HG03442 (cell line): ENCODE measurements at regions not wholly inside any gene's neighbourhood (a gene's known extent, or its start where the extent isn't known, plus 50 kb on each side); places are given as distances from the start of the nearest gene placed in this dataset.

Source experiments
- ATAC-seq: cut with Tn5 transposase; IDR thresholded peaks from one replicate; pipeline ENCODE4 v1.9.1; 2021; ENCODE audit warnings: mild to moderate bottlenecking, moderate library complexity; ENCODE audit not compliant: unreplicated experiment

DNA sequence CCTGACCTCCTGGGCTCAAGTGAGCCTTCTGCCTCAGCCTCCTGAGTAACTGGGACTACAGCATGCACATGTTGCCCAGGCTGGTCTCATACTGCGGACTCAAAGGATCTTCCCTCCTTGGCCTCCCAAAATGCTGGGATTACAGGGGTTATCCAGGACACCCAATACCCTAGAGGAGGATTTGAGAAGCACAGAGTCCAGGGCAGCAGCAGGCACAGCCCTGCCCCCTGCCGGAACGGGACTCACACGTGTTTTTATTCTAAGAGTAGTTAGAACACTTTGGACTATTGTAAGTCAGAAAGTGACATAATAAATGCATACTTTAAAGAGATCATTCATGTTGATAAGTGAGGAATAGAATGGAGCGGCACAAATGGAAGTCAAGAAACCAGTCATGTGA is 80.2 kb downstream of the C6orf118 start:
- ATAC-seq, result no peak

DNA sequence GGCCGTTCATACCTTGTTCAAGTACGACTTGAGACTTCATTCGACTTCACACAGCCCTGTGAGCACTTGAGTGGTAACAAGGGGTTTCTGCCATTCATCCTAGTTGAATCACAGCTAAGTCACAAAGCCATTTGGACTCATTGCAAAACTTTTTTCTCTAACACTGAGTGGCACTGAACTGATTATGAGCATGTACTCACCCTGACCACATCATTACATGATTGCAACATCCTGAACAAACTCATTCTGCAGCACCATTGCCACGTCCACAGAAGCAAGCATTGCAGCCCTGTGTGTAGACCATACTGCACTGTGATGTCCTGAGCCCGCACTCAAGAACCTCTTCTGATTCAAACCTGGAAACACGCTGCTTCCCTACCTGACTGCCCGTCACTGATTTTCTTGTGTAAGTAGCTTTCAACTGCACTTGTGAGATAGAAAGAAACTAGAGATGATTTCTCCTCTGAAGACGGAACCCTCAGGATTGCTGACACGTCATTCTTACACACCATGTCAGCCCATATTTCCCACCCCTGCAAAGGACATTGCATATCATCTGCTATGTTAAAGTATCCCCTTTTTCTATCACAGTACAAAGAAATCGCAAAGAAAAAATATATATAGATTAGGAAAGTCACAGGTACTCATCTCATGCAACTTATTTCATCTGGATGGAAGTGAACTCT is 81.6 kb downstream of the C6orf118 start:
- ATAC-seq, result no peak

DNA sequence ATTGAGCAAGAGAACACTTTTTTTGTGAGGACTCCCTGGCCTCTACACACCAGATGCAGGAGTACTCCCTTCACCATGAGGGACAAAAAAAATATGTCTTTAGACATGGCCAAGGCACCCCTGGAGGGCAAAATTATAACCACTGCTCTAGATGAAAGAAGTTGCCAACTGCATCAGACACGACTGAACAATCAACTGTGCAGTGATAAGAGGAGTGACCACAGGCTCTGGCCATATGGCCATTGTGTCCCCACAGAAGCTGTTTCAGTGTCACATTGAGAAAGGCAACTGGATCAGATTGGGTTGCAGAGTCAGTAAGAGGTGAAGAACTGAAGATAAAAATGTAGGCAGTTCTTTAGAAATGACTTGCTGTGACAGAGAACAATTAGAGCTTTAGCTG is 85.7 kb downstream of the C6orf118 start:
- no peak for ATAC-seq

DNA sequence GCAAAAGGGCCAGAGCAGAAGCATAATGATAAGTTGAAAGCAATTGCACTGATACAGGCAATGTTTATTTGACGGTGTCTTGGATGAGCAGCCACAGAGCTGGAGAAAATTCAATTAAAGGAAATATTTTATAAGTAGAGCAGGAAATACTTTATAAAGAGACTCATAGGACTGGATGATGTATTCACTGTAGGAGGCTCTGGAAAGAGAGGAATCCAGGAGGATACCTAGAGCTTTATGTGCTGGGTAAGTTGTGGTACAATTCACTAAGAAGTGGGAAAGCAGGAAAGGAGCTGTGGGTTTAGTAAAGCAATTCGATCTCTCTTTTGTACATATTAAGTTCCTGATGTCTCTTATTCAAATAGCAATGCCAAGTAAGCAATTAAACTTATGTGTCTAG is 86.3 kb downstream of the C6orf118 start:
- ATAC-seq, result no peak

DNA sequence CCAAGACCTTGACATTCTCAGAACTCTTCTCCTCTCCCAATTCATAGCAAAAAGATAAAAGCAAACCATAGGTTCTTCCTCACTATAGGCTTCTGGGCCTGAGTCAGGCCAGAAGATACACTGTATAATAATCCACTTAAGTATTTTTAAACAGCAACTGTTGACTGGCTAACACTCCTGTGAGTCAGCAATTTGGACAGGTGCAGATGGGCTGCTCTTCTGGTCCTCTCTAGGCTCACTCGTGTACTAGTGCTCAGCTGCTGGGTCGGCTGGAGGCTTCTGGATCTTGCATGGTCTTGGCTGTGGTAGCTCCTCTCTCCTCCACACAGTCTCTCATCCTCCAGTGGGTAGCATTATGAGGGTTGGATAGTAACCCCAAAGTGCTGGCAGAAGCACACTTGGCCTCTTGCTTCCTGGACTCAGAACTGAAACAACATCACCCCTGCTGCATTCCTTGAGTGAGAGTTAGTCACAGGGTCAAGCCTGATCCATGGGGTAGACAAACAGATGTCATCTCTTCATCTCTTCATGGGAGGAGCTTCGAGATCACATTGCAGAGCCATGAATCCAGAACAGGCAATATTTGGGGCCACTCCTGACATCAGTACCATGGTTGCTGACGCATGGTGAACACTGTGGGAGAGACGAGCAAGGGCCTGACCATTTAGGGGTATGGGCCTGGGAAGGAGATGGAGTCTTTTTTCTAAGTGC is 86.9 kb downstream of the C6orf118 start:
- ATAC-seq, result no peak

DNA sequence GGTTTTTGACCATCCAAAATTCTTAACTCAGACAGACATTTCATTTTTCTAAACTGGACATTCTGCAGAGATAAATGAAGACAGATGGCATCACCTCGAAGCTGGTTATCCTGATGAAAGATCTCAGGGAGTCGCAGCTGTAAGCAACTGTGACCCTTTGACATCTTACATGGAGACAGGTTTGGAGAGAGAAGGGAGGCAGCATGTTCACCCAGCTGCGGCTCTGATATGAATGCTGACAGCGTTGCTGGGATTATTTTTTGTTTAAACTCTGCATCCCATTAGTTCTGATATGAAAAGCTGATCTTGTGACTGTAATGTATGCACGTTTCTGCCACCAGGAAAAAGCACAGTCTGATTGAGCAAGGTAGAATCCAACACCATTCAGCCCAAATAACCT is 89.4 kb downstream of the C6orf118 start:
- ATAC-seq, result no peak

DNA sequence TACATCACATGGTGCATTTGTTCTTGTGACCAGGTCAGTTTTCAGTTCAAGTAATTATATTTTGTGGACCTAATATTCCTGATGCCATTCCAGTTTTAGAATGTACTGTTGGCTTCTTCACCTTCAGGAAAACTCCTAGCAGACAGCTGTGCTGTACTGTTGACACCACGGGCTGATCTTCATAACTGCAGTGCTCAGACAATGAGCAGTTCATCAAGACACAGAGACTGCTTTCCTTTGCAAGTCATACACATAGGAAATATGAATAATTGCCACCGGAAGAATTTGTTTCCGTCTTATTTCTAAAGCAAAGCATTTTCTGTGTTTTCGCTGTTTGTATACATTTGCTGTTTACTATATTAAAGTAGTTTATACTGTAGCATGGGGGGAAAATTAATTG is 89.8 kb downstream of the C6orf118 start:
- no peak for ATAC-seq

DNA sequence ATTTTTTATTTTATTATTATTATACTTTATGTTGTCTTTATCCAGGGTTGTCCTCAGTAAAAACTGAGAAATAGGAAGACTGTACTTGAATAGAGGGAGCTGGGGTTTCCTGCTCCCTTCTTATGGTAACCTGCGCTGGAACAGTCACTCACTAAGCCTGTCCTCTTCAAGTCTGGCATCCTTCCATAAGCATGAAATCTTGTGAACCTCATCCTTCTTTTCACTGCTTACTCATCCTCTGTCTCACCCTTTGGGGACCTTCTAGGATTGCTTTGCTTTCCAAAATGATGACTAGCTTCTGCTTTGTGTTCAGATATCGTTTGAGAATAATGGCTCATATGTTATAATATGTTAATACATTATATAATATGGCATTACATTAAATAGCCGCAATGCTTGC is 90.6 kb downstream of the C6orf118 start:
- no peak for ATAC-seq

DNA sequence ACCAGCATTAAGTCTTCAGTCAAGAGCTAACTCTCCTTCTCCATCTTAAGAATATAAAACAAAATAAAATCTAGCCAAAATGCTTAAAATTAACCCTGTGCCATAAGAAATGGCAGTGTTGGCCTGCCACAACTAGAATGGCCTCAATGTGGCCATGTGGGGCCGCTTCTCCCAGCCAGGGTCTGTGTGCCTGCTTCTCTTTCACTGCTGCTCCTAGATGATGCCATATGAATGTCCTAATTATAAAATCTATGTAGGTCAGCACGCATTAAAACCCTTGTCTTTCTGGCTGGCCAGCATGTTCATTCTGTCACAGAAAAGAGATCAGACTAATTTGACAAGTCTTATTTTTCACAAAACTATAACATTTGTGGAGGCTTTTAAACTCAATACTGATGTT is 102.6 kb downstream of the C6orf118 start:
- ATAC-seq, result no peak

DNA sequence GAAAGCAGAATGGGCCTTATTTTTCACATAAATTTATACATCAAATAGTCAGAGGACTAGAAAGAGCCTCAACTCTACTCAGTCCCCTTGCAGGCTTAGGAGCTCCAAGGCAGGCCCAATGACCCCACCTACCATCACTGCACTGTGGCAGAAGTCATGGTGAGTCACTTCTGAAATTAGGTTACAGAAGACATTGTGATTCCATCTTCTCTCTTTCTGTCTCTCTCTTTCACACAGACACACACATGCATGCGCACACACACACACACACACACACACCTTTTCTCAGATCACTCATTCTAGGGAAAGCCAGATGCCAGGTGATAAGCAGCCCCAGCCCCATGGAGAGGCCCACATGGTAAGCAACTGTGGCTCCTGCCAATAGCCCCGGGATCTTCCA is 103.8 kb downstream of the C6orf118 start:
- no peak for ATAC-seq

DNA sequence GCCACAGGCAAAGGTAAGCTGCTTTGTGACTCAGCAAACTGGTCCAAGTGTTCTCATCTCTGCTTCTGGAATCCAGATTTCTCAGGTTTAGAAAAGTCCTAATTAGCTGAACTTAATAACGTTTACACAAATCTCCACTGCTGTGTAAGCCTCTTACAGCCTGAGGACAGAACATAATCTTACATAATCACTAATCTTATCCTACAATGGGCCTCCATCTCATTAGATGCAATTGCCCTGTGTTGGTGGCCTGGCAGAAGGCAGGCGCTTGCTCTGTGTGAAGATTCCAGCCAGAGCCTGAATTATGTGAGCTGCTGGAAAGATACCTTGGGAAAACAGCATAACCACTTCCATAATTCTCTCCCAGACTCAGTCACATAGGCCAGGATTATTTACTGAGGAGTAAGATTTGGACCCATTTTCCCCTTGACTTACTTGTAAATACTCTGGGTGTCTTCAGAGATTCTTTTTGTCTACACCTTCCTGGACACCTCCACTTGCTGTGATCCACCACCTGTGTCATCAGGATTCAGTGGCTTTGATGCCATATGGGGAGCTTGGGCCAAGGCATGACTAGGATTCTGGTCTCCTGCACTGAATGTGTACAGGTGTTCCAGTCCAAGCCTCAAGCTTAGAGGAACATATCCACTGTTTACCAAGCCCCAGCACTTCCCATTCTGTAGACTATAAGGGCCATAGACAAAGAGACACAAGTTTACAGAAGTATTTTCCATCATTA is 104.4 kb downstream of the C6orf118 start:
- no peak for ATAC-seq

DNA sequence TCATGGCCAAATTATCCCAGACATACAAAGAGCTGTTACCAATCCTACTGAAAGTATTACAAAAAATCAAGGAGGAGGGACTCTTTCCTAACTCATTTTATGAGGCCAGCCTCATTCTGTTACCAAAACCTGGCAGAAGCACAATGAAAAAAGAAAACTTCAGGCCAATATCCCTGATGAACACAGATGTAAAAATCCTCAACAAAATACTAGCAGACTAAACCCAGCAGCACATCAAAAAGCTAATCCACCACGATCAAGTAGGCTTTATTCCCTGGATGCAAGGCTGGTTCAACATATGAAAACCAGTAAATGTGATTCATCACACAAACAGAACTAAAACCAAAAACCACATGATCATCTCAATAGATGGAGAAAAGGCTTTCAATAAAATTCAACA is 109.2 kb downstream of the C6orf118 start:
- ATAC-seq, result no peak

DNA sequence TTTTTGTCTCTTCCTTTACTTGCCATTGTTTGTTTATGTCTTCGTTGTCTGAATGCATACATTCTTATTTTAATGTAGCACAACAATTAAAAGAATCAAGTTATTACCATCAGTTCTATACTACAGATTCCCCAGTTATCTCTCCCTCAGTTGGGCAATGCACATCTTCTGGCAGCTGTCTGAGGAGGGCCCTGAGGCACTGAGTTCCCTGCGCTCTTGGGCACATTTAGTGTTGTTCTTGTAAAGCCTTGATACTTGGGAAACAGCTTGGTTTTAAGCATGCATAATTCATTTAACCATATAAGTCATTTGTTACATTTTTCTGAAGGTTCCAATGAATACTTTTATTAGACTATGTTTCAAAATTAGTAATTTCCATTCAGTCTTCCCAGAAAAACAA is 117.9 kb downstream of the C6orf118 start:
- no peak for ATAC-seq

DNA sequence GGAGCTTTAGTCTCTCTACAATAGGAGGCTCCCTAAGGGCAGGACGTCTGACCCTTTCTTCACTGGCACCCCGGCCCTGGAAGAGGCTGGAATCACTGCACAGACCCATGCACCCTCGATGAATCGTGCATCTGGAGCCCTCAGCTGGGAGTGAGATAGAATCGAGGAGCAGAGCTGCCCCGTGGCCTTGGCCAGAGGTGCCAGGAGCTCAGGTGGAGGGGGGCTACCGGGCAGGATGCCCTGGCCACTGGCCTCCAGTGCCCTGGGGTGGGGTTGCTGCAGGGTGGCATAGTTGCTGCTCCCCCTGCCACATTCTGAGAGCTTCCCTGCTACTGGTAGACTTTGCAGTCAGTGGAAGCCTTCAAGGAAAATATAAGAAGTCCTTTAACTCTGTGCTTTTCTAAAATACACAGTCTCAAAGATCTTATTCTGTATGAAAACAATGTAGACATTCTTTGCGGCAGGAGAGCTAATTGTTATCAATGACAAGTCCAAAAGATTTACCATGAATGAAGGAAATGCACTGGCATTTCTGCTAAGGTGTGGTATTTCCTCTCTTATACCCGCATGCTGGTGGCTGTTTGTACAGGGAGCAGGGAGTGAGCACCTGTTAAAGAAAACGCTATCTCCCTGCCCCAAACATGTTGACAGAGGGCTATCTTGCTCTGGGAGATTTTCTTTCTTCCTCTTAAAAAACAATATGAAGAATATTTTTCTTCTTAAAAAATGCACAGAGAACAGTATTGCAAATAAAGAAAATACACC is 122.8 kb downstream of the C6orf118 start:
- ATAC-seq, result no peak

DNA sequence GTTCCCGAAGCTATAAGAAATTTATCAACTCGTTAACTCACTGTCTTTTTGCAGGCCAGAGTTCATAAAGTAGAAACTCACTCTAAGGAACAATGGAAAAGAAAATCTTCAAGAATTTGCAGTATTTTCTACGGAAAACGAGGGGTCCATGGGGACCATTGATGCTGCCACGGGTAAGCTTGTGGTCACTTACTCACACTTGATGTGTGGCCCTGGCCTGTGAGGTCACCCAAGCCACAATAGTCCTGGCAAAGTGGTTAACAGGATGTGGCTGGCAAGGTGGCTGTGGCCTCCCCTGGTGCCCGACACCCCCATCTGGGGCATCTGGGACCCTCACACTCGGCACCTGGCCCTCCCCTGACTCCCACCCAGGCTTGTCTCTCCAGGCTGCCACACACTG is 123.4 kb downstream of the C6orf118 start:
- no peak for ATAC-seq

DNA sequence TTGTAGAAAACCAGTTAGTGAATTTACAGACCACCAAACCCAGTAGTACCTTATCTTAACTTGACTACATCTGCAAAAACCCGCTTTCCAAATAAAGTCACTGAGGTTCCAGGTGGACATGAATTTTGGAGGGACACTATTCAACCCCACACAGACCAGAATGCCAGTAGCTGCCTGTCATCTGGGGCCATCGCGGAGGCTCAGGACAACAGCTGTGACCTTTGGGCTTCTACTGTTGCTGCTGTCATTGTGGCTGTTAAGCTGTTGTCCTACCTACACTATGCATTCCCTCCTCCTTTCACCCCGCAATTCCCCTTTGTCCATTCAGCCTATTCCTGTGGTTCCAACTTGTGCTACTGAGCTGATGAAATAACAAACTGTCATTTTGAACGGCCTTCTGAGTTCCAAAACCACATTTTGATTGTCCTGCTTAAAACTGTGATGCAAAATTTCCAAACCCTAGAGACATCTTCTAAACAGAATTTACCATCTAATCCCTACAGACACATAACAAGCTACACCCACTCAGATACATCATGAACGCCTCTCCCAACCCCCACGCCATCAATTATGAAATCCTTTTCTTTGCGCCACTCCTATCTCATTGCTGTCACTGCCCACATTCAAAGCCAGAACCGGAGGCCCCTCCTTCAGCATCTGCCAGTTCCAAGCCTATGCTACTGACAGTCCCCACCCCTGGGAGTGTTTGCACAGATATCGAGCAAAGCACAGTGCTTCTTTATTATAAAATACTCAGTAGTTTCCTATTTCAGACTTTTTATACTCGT is 125.0 kb downstream of the C6orf118 start:
- no peak for ATAC-seq

DNA sequence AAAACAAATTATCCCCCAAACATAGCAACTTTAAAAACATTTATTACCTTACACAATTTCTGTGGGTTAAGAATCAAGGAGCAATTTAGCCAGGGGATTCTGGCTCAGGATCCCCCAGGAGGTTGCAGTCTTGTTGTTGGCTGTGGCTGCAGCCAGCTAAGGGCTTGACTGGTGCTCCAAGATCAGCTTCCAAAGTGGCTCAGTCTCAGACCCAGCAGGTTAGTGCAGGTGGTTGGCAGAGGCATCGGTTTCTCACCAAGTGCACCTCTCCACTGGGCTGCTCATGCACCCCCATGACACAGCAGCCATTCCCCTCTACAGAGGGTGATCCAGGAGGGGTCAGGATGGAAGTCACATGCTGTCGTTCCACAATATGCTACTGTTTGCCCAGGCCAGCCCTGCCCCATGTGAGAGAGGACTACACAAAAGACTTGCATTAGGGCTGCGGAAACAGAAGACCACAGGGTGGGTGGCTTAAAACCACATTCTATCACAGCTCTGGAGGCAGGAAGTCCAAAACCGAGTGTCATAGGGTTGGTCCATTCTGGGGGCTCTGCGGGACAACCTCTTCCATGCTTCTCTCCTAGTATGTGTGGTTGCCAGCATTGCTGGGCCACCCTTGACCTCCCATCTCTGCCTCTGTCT is 125.8 kb downstream of the C6orf118 start:
- ATAC-seq, result no peak

DNA sequence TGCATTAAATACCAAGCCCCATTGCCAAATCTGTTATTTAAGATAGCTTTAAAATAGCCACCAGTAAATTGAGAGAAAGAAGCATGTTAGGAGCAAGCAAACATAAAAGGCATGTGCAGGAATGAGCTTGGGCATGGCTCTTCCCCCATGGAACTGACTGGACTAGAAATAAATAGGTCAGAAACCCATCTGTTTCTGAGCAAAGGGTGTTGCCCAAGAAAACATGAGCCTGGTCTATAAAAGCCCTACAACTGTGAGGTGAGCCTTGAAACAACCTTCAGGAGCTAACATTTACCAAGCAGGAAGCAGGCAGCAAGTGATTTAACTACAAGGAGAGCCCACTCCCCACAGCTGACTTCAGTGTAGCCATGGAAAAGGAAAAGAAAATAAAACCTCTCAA is 126.3 kb downstream of the C6orf118 start:
- no peak for ATAC-seq

DNA sequence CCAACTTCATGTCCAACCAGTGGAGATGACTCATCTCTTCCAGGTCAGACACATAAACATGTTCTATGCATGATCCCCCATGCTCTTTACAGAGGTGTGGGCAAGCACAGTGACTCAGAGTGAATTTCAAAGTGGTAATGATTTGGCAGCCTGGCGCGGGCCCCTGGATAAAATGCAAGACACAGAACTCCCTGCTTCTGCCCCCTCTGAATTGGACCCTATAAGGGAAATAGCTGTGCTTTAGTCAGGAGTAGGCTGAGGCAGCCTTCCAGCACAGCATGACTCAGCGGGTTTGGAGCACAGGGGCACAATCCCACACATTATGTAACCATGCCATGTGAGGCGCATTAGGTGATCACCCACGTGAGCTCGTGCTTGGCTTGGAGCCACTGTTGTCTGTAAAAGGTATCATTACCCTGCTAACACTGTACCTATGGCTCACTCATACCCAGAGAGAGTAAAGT is 127.4 kb downstream of the C6orf118 start:
- no peak for ATAC-seq

DNA sequence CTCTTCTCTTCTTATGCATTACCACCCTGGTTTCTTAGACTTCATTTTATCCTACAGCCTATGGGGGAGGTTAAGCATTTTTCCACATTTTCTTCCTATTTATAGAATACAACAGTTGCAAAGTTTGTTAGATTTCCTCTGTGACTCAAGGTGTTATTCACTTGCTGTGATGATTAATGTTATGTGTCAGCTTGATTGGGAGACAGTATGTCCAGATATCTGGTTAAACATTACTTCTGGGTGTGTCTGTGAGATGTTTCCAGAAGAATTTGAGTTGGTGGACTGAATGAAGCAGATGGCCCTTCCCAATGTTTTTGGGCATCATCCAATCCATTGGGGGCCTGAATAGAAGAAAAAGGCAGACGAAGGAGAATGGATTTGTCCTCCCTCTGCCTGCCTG is 131.3 kb downstream of the C6orf118 start:
- no peak for ATAC-seq
